ENCODE measurements at regions not wholly inside any gene's neighbourhood (a gene's known extent, or its start where the extent isn't known, plus 50 kb on each side); places are given as distances from the start of the nearest gene placed in this dataset.

GRCh38 chr3:74506246-74506645 is 108.2 kb downstream of the CNTN3 start:
- TF ChIP-seq CTCF (IDR thresholded peaks at IDR 0.05; ENCODE audit: partially characterized antibody, unreplicated experiment) = no peak
- Mint-ChIP-seq H3K27ac (ENCODE audit: unreplicated experiment) (no peak overlapping the region), H3K27me3 (ENCODE audit: unreplicated experiment) (no peaks in the 10 kb centered on the region), H3K9me3 (ENCODE audit: unreplicated experiment) (no peaks in the 10 kb centered on the region), H3K4me1 (ENCODE audit: low read depth, unreplicated experiment) (no peaks in the 10 kb centered on the region), H3K4me3 (ENCODE audit: unreplicated experiment) (no peak overlapping the region), H3K36me3 (ENCODE audit: unreplicated experiment) (no peaks in the 10 kb centered on the region)
- DNase-seq = no peak

DNA sequence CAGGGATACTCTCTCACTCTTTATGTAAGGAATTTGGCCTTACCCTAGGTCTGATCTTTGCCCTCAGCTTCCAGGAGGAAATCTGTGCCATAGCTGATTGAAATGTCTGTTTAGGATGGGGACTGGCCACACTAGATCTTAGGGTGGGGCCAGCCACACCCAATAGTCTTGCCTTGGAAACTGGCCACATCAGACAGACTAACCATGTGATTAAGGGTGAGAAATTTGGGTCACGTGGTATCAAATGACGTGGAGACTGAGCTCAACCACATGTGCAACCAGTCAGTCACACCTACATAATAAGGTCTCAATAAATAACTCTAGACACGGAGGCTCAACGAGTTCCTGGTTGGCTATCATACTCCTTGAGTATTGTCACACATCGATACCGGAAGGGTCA is 113.5 kb downstream of the CNTN3 start:
- H3K9me3 Mint-ChIP-seq (ENCODE audit: unreplicated experiment) = no peaks in the 10 kb centered on the region
- H3K27ac Mint-ChIP-seq (ENCODE audit: unreplicated experiment) = no peak overlapping the region
- TF ChIP-seq CTCF (IDR thresholded peaks at IDR 0.05; ENCODE audit: partially characterized antibody, unreplicated experiment) = no peak
- H3K36me3 Mint-ChIP-seq (ENCODE audit: unreplicated experiment) = no peaks in the 10 kb centered on the region
- H3K4me1 Mint-ChIP-seq (ENCODE audit: low read depth, unreplicated experiment) = no peaks in the 10 kb centered on the region
- no peak for DNase-seq
- H3K27me3 Mint-ChIP-seq (ENCODE audit: unreplicated experiment) = no peaks in the 10 kb centered on the region
- no peak overlapping the region for H3K4me3 Mint-ChIP-seq (ENCODE audit: unreplicated experiment)

- H3K27ac Mint-ChIP-seq (ENCODE audit: unreplicated experiment) = no peak overlapping the region
- H3K4me3 Mint-ChIP-seq (ENCODE audit: unreplicated experiment) = no peak overlapping the region
- no peaks in the 10 kb centered on the region for H3K9me3 Mint-ChIP-seq (ENCODE audit: unreplicated experiment)
- no peaks in the 10 kb centered on the region for H3K4me1 Mint-ChIP-seq (ENCODE audit: low read depth, unreplicated experiment)
- no peak for DNase-seq
- H3K27me3 Mint-ChIP-seq (ENCODE audit: unreplicated experiment) = no peaks in the 10 kb centered on the region
- H3K36me3 Mint-ChIP-seq (ENCODE audit: unreplicated experiment) = no peaks in the 10 kb centered on the region
- TF ChIP-seq CTCF (IDR thresholded peaks at IDR 0.05; ENCODE audit: partially characterized antibody, unreplicated experiment) = no peak
Measured at GRCh38 chr3:74500257-74500656, 114.2 kb downstream of the CNTN3 start.

- H3K9me3 Mint-ChIP-seq (ENCODE audit: unreplicated experiment) = no peaks in the 10 kb centered on the region
- H3K27ac Mint-ChIP-seq (ENCODE audit: unreplicated experiment) = no peak overlapping the region
- no peak for DNase-seq
- no peaks in the 10 kb centered on the region for H3K4me1 Mint-ChIP-seq (ENCODE audit: low read depth, unreplicated experiment)
- no peak overlapping the region for H3K4me3 Mint-ChIP-seq (ENCODE audit: unreplicated experiment)
- H3K27me3 Mint-ChIP-seq (ENCODE audit: unreplicated experiment) = no peaks in the 10 kb centered on the region
- H3K36me3 Mint-ChIP-seq (ENCODE audit: unreplicated experiment) = no peaks in the 10 kb centered on the region
- TF ChIP-seq CTCF (IDR thresholded peaks at IDR 0.05; ENCODE audit: partially characterized antibody, unreplicated experiment) = no peak
Measured at GRCh38 chr3:74491874-74492273, 122.6 kb downstream of the CNTN3 start.

DNA sequence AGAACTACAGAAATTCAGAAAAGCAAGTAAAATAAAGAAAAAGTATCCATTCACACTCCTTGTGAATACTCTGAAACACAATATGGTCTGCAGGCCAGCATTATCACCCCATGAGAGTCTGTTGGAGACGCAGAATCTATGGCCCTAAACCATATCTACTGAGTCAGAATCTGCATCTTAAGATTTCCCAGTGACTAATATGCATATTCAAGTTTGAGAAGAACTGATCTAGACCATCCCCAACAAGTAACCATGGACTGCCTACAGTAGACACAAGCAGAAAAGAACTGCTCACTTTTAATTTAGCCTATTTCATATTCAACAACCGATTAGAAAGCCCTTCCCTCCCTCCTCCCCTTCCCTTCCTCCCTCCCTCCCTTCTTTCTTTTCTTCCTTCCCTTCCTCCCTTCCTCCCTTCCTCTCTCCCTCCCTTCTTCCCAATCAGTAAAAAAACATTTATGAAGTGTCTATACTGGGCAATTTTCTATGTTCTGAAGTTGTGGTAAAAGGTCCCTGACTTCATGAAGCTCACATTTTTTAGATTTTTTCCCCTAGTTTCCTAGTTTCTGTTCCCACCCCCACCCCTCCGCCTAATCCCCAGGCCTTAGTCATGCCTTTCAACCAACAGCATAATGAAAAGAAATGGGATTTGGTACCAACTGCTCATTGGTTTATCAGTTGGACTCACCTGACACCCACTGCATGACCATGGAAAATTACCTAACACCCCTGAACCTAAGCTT is 125.2 kb downstream of the CNTN3 start:
- H3K4me3 Mint-ChIP-seq (ENCODE audit: unreplicated experiment) = no peak overlapping the region
- no peak overlapping the region for H3K27ac Mint-ChIP-seq (ENCODE audit: unreplicated experiment)
- TF ChIP-seq CTCF (IDR thresholded peaks at IDR 0.05; ENCODE audit: partially characterized antibody, unreplicated experiment) = no peak
- no peaks in the 10 kb centered on the region for H3K4me1 Mint-ChIP-seq (ENCODE audit: low read depth, unreplicated experiment)
- no peak for DNase-seq
- no peaks in the 10 kb centered on the region for H3K9me3 Mint-ChIP-seq (ENCODE audit: unreplicated experiment)
- no peaks in the 10 kb centered on the region for H3K36me3 Mint-ChIP-seq (ENCODE audit: unreplicated experiment)
- no peaks in the 10 kb centered on the region for H3K27me3 Mint-ChIP-seq (ENCODE audit: unreplicated experiment)
